RWPE1 (cell line): ENCODE measurements at regions not wholly inside any gene's neighbourhood (a gene's known extent, or its start where the extent isn't known, plus 50 kb on each side); places are given as distances from the start of the nearest gene placed in this dataset.

Experiments
- CTCF ChIA-PET: fragments of 350-600 bp; sonication (Branson Sonifier 250); formaldehyde crosslinking; extraction: SDS; loops from one replicate; lab custom pipeline; 2021; lab: Yijun Ruan, JAX
- POLR2A ChIA-PET: fragments of 400-600 bp; formaldehyde crosslinking; extraction: SDS; loops from one replicate; lab custom pipeline; 2020; ENCODE audit warnings: antibody characterized with exemption; ENCODE audit not compliant: low non-redundant PET; lab: Yijun Ruan, JAX
- DNase-seq: peaks from one replicate; pipeline ENCODE4 v3.0.0; 2012; ENCODE audit warnings: low spot score
- H3K27ac ChIP-seq: fragments of 450-650 bp; 2 replicates; pipeline ENCODE4 v1.5.1; 2017
- TF ChIP-seq, protein P1 (sequence below): fragments of 450-650 bp; conservative IDR thresholded peaks from 2 replicates; pipeline ENCODE4 v1.5.1; 2017; ENCODE audit warnings: low read depth, mild to moderate bottlenecking

DNA sequence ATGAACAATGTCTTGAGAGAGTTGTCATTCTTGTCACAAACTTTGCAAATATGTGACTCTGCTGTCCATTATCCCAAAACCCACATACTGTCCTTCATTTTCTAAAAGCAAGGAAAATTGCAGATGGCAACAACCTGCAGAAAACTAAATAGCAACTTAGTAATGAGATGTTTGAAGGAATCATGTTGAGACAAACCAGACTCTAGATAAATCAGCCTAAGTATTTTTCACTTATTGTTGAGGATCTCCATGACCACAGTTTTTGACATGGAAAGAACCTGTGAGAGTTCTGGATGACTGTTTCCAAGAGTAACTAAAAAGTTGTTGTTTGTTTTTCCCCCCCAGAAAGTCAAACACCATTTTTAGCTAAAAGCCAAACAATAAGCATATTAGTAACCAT is 535.2 kb upstream of the ZNF608 start:
- CTCF ChIA-PET, result no interaction called here

DNA sequence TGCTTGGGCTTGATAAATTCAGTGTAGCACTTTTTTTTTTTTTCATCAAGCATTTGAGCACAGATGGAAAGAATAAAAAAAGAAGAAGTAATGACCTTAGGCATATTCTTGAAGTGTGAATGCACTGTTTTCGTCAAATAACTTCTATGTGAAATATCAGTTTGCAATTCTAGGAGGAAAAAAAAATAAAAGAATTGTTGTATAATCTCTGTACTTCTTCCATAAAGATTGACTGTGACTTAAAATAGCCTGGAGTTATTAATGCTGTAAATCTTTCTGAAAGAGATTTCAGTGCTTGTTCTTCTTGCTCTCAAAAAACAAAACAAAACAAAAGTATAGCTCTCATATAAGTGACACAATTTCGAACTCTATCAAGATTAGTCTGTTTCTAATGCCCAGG is 536.9 kb upstream of the ZNF608 start:
- no peak overlapping the region for H3K27ac ChIP-seq
- ChIA-PET CTCF (interaction anchor here (0.6 kb wide), 1 partner anchor 15 kb away, joined by 3 read pairs; no protein-coding TSS in a partner anchor), POLR2A (no interaction called here)
- TF ChIP-seq, protein P1, sequence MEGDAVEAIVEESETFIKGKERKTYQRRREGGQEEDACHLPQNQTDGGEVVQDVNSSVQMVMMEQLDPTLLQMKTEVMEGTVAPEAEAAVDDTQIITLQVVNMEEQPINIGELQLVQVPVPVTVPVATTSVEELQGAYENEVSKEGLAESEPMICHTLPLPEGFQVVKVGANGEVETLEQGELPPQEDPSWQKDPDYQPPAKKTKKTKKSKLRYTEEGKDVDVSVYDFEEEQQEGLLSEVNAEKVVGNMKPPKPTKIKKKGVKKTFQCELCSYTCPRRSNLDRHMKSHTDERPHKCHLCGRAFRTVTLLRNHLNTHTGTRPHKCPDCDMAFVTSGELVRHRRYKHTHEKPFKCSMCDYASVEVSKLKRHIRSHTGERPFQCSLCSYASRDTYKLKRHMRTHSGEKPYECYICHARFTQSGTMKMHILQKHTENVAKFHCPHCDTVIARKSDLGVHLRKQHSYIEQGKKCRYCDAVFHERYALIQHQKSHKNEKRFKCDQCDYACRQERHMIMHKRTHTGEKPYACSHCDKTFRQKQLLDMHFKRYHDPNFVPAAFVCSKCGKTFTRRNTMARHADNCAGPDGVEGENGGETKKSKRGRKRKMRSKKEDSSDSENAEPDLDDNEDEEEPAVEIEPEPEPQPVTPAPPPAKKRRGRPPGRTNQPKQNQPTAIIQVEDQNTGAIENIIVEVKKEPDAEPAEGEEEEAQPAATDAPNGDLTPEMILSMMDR, result no peak
- no peak for DNase-seq

More for the DNA sequence above, 535.2 kb upstream of the ZNF608 start:
- no peak overlapping the region for H3K27ac ChIP-seq
- POLR2A ChIA-PET, result no interaction called here
- no peak for DNase-seq
- TF ChIP-seq, protein P1, result no peak

DNA sequence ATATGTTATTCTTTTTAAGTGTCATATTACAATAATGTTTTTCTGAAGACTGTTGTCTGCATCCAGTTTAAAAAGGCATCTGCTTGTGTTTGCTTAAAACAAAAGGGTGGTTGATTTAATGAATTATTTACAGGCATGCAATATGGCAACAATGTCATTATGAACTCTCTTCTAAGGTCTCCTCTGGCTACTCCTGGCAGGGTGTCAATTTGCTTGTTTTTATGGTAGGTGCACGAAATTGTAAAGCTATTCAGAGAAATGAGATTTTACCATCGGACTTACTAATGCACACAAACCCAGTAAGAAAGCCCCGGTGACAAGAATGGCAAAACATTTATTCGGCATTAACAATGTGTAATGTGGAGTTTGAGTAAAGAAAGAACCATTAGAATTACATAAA is 539.8 kb upstream of the ZNF608 start:
- CTCF ChIA-PET, result no interaction called here
- no peak overlapping the region for H3K27ac ChIP-seq
- DNase-seq, result no peak
- TF ChIP-seq, protein P1, result no peak
- POLR2A ChIA-PET, result no interaction called here

DNA sequence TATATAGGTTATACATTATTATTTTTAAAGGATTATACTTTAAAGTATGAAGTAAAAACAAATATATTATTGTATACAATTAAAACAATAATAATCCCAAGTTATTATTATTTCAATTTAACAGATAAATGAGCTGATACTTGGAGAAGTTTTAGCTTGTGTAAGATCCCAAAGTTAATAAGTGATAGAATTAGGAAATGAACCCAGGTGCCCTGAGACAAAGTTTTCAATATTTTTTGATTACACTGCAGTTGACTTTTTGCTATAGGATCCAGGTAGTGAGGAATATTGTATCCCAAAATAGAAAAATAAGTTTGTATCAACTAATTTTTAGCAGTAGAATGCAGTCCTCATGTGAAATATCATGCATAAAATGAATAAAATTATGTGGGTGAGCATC is 543.2 kb upstream of the ZNF608 start:
- POLR2A ChIA-PET, result no interaction called here
- H3K27ac ChIP-seq, result no peak overlapping the region
- DNase-seq, result no peak
- TF ChIP-seq, protein P1, result no peak
- CTCF ChIA-PET, result no interaction called here

DNA sequence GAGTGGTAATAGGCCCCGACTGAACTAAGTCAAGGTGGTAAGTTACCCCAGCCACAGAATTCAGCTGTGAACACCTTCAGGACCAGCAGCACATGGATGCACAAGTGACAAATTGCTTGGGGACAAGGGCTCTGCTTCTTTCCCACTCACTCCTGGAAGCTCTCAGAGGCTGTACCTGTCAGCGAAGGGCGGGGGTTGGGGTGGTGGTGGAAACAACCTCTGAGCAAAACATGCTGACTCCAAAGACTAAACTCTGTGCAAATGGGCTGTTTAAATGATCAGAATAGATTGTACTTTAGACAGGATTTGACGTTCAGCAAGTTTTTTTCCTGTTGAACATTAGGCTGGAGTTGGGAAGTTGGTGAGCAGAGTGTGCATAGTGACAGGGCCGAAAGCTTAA is 544.5 kb upstream of the ZNF608 start:
- POLR2A ChIA-PET, result no interaction called here
- TF ChIP-seq, protein P1, result no peak
- CTCF ChIA-PET, result no interaction called here
- no peak overlapping the region for H3K27ac ChIP-seq
- DNase-seq, result no peak

DNA sequence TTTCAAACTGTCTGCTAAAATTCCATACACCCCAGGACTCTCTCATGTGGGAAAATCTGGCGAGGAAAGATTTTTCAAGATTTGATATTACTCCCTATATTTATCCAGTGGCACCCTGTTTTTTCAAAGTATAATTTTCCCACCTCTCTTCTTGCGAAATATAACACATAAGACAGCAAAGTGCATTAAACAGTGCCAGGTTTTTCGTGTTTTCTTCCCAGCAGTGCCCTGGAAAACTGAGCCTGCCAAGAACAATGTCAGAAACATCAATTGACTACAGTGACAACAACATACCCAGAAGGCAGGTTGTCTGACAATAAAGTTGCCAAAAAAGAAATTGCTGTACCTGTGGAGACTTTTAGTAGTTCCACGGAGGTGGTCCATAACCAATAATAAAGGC is 545.0 kb upstream of the ZNF608 start:
- no peak for DNase-seq
- POLR2A ChIA-PET, result no interaction called here
- TF ChIP-seq, protein P1, result no peak
- no peak overlapping the region for H3K27ac ChIP-seq
- CTCF ChIA-PET, result interaction anchor here (0.7 kb wide), 2 partner anchors 17 to 1412 kb away, joined by 3 to 4 read pairs; no protein-coding TSS in a partner anchor
